ENCODE measurements at regions not wholly inside any gene's neighbourhood (a gene's known extent, or its start where the extent isn't known, plus 50 kb on each side); places are given as distances from the start of the nearest gene placed in this dataset.

- TF ChIP-seq EZH2 (IDR thresholded peaks at IDR 0.05; ENCODE audit: low read depth, unreplicated experiment), result no peak
- TF ChIP-seq POLR2AphosphoS5 (IDR thresholded peaks at IDR 0.05; ENCODE audit: low read depth), result no peak
- TF ChIP-seq ETS1 (IDR thresholded peaks at IDR 0.05), result no peak
- no peak for TF ChIP-seq STAT1 (IDR thresholded peaks at IDR 0.05; ENCODE audit: unreplicated experiment)
- no peak for TF ChIP-seq CTCF (conservative IDR thresholded peaks at IDR 0.05; ENCODE audit: low read depth in 2 of 2)
- TF ChIP-seq EZH2phosphoT487 (IDR thresholded peaks at IDR 0.05; ENCODE audit: unreplicated experiment), result no peak
- no peak for TF ChIP-seq ZNF462 (CRISPR knock-in tag; IDR thresholded peaks at IDR 0.05)
- no peak for TF ChIP-seq NANOG (IDR thresholded peaks at IDR 0.05; ENCODE audit: borderline replicate concordance)
- no peak for TF ChIP-seq CREB1 (CRISPR knock-in tag; IDR thresholded peaks at IDR 0.05; ENCODE audit: low read depth)
- TF ChIP-seq ZNF114 (CRISPR knock-in tag; IDR thresholded peaks at IDR 0.05), result no peak
- no peak for TF ChIP-seq JUNB (IDR thresholded peaks at IDR 0.05; ENCODE audit: unreplicated experiment)
- no peak for TF ChIP-seq ZNF331 (CRISPR knock-in tag; IDR thresholded peaks at IDR 0.05; ENCODE audit: low read depth)
- no peak for ATAC-seq
- H3K79me2 ChIP-seq (replicated peaks; ENCODE audit: insufficient read depth), result no peaks in the 10 kb centered on the region
These were observed 299.5 kb upstream of the TGFBR2 start for GRCh38 chr3:30306896-30307295.

More at GRCh38 chr3:30306896-30307295, 299.5 kb upstream of the TGFBR2 start:
- Mint-ChIP-seq H3K27ac (no peak overlapping the region), H3K9me3 (peaks cover 6% of the 10 kb centered on the region), H3K27me3 (ENCODE audit: insufficient read depth, low read depth, poor library complexity) (no peaks in the 10 kb centered on the region), H3K36me3 (ENCODE audit: low read depth) (peaks cover 4% of the 10 kb centered on the region; the same call in 2 of the 3 replicates), H3K4me3 (no peak overlapping the region), H3K4me1 (no peaks in the 10 kb centered on the region)
- no peak overlapping the region for H3K27ac ChIP-seq (ENCODE audit: low read depth)
- no peaks in the 10 kb centered on the region for H3F3A ChIP-seq (replicated peaks; ENCODE audit: low read depth)
- no peak overlapping the region for H3K4me2 ChIP-seq
- no peaks in the 10 kb centered on the region for H3K36me3 ChIP-seq (ENCODE audit: insufficient read depth)
- H3K4me3 ChIP-seq, result no peak overlapping the region
- peaks cover 3% of the 10 kb centered on the region; the same call in 1 of the 2 replicates for H3K9me2 ChIP-seq (ENCODE audit: insufficient read depth)
- no peaks in the 10 kb centered on the region for H3K4me1 ChIP-seq (ENCODE audit: insufficient read depth)
- H4K20me1 ChIP-seq (replicated peaks; ENCODE audit: insufficient read depth), result no peaks in the 10 kb centered on the region
- DNase-seq (ENCODE audit: low spot score), result no peak
- no peaks in the 10 kb centered on the region for H3K27me3 ChIP-seq (ENCODE audit: insufficient read depth)
- H2AFZ ChIP-seq, result no peak overlapping the region

All from GM23338 (cell line).